T-cell (primary cell): ENCODE measurements at regions not wholly inside any gene's neighbourhood (a gene's known extent, or its start where the extent isn't known, plus 50 kb on each side); places are given as distances from the start of the nearest gene placed in this dataset.

Experiments
- ATAC-seq, 4 experiments: fragments of 200-7000 bp in 3 of 4; fragments of 150-1000 bp in 1 of 4; cut with Tn5 transposase; replicated peaks in 1 of 4; 1 replicate in 3 of 4; 2 replicates in 1 of 4; pipeline ENCODE4 v1.10.0; 2021; ENCODE audit warnings: moderate library complexity in 3 of 4, mild to moderate bottlenecking in 2 of 4, moderate number of reproducible peaks in 1 of 4
- CTCF ChIA-PET, 2 donors: fragments of 300-600 bp; sonication (Branson Sonifier 250); formaldehyde crosslinking; loops; one replicate each; lab custom pipeline; 2022; ENCODE audit warnings: antibody characterized with exemption in 2 of 2; lab: Charles Lee
- POLR2A ChIA-PET, 2 donors: fragments of 300-600 bp; sonication (Branson Sonifier 250); formaldehyde crosslinking; loops; one replicate each; lab custom pipeline; 2022; ENCODE audit warnings: antibody characterized with exemption in 2 of 2; lab: Charles Lee
- DNase-seq, 35 experiments: peaks; one replicate each; pipeline versions ENCODE4 v3.0.0 to v3.0.0-alpha.2; 2013 to 2023
- H3K27ac ChIP-seq: one replicate; pipeline ENCODE4 v1.5.1; 2013; ENCODE audit warnings: low read length
- H3K27me3 ChIP-seq, 2 experiments: replicated peaks in 1 of 2; 1 replicate in 1 of 2; 2 replicates in 1 of 2; pipeline versions ENCODE4 v1.6.1 to v1.7.0; 2013; ENCODE audit warnings: low read length in 1 of 2, mixed read lengths in 1 of 2; ENCODE audit not compliant: control insufficient read depth in 2 of 2, insufficient read depth in 2 of 2; ENCODE audit errors: extremely low read depth in 1 of 2
- H3K36me3 ChIP-seq, 2 donors: 1 replicate in 1 of 2; 2 replicates in 1 of 2; pipeline versions ENCODE4 v1.6.1 to v1.7.0; 2013; ENCODE audit warnings: low read length in 1 of 2; ENCODE audit not compliant: control insufficient read depth in 2 of 2, insufficient read depth in 1 of 2; ENCODE audit errors: extremely low read depth in 1 of 2
- H3K4me1 ChIP-seq, 2 experiments: 1 replicate in 1 of 2; 2 replicates in 1 of 2; pipeline versions ENCODE4 v1.6.1 to v1.7.0; 2013; ENCODE audit warnings: low read length in 2 of 2, mixed read lengths in 1 of 2; ENCODE audit not compliant: insufficient read depth in 2 of 2, control insufficient read depth in 1 of 2; ENCODE audit errors: extremely low read depth in 1 of 2
- H3K4me3 ChIP-seq, 2 donors: 1 replicate in 1 of 2; 2 replicates in 1 of 2; pipeline versions ENCODE4 v1.5.1 to v1.7.0; 2013; ENCODE audit warnings: mild to moderate bottlenecking in 2 of 2, low read length in 1 of 2, moderate library complexity in 1 of 2; ENCODE audit not compliant: control insufficient read depth in 1 of 2; ENCODE audit errors: extremely low read depth in 1 of 2
- H3K9me3 ChIP-seq: 2 replicates; pipeline ENCODE4 v1.7.0; 2013
- H3K27ac Mint-ChIP-seq, 2 donors: one replicate each; pipeline ENCODE4 v1.8.0; 2020 to 2021; ENCODE audit warnings: mild to moderate bottlenecking in 2 of 2, mixed read lengths in 2 of 2
- H3K27me3 Mint-ChIP-seq, 2 donors: one replicate each; pipeline ENCODE4 v1.8.0; 2021 to 2022; ENCODE audit warnings: mixed read lengths in 2 of 2
- H3K36me3 Mint-ChIP-seq: one replicate; pipeline ENCODE4 v1.8.0; 2021; ENCODE audit warnings: mixed read lengths
- H3K4me1 Mint-ChIP-seq, 3 donors: one replicate each; pipeline ENCODE4 v1.8.0; 2020 to 2022; ENCODE audit warnings: mixed read lengths in 3 of 3, mild to moderate bottlenecking in 1 of 3
- H3K4me3 Mint-ChIP-seq, 3 donors: one replicate each; pipeline ENCODE4 v1.8.0; 2020 to 2022; ENCODE audit warnings: mild to moderate bottlenecking in 3 of 3, mixed read lengths in 3 of 3, moderate library complexity in 3 of 3
- H3K9me3 Mint-ChIP-seq, 3 donors: one replicate each; pipeline ENCODE4 v1.8.0; 2020 to 2022; ENCODE audit warnings: mixed read lengths in 3 of 3
- WGBS: methylation state at CpG from one replicate; pipeline ENCODE4 v1.1.5; 2013; ENCODE audit warnings: missing lambda C conversion rate; ENCODE audit not compliant: insufficient coverage; 5-methylcytosine and 5-hydroxymethylcytosine counted together

DNA sequence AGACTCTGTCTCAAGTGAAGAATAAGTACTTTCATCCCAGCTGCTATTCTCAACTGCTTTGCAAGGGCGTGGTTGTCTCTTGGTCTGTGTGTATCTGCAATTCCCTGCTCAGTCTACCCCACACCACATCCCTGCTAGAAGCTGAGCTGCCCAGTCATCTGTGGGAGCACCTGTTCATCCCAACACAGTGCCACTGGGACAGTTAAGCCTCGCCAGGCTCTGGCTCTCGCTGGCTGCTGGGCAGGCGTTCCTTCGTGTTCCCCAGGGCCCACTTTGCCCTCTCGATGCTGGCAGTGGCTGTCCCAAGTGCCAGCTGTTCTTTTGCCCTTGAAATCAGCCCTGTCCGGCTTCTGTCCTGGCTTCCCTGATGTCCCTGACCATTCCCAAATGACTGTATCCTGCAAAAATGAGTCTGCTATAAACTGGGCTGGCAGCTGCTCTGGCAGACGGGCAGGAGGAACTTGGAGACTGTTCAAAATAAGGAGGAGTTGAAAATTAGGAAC, 91.6 kb upstream of the KLHL25 start:
- no peak for ATAC-seq
- DNase-seq = no peak
- H3K9me3 Mint-ChIP-seq = no peaks in the 10 kb centered on the region
- Histone ChIP-seq H3K4me1 (no peaks in the 10 kb centered on the region), H3K27ac (no peak overlapping the region), H3K4me3 (no peak overlapping the region), H3K27me3 (peaks cover 0 to 21% of the 10 kb centered on the region in 2 experiments), H3K9me3 (no peaks in the 10 kb centered on the region), H3K36me3 (no peaks in the 10 kb centered on the region)
- no peak overlapping the region for H3K4me3 Mint-ChIP-seq
- ChIA-PET CTCF (no interaction called here), POLR2A (no interaction called here)
- H3K36me3 Mint-ChIP-seq = no peaks in the 10 kb centered on the region
- 74% methylated on average over 7 of the region's 8 CpGs for WGBS
- no peak overlapping the region for H3K27ac Mint-ChIP-seq
- H3K27me3 Mint-ChIP-seq = peaks cover 32 to 44% of the 10 kb centered on the region in 2 donors
- peaks cover 0 to 3% (median 0%) of the 10 kb centered on the region in 3 donors for H3K4me1 Mint-ChIP-seq

DNA sequence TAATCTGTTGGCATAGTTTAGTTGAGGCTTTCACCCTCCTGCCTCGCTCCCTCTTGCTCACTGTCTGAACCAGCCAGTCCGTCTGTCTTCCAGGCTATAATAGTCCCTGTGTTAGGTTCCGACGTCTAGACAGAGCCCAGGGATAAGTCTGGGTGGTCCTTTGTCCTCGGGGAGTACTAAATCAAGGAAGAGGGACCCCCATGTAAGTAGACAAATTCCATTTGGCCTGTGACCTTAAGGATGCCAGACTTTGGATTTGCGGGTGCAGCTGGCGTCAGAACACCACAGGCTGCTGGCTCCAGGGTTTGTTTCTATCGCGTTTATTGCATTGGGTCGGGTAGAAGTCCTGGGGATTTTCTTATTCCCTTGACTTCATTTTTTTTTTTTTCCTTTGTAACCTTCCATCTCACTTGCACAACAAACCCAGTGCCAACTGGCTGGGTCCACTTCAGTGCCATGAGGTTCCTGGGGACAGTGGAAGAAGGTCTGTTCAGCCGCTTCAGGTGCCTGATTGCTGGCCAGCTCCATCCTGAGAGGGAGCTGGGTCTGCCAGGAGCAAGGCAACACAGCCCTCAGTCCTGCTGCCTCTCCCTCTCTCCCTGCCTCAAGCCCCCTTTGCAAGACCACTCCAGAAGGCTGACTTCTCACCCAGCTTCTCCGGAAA, 95.4 kb upstream of the KLHL25 start:
- no peaks in the 10 kb centered on the region for H3K9me3 Mint-ChIP-seq
- no peaks in the 10 kb centered on the region for H3K36me3 ChIP-seq
- H3K27me3 Mint-ChIP-seq = peaks cover 37 to 51% of the 10 kb centered on the region in 2 donors
- ChIA-PET POLR2A (no interaction called here), CTCF (no interaction called here)
- H3K27me3 ChIP-seq = peaks cover 0 to 26% of the 10 kb centered on the region in 2 experiments
- H3K4me1 Mint-ChIP-seq = peaks cover 0 to 4% (median 0%) of the 10 kb centered on the region in 3 donors
- no peak overlapping the region for H3K27ac Mint-ChIP-seq
- H3K4me3 Mint-ChIP-seq = no peak overlapping the region
- H3K27ac ChIP-seq = no peak overlapping the region
- WGBS = 84% methylated on average over 10 of the region's 12 CpGs
- no peak for DNase-seq
- ATAC-seq = no peak
- H3K36me3 Mint-ChIP-seq = no peaks in the 10 kb centered on the region
- H3K9me3 ChIP-seq = no peaks in the 10 kb centered on the region
- no peaks in the 10 kb centered on the region for H3K4me1 ChIP-seq
- no peak overlapping the region for H3K4me3 ChIP-seq

DNA sequence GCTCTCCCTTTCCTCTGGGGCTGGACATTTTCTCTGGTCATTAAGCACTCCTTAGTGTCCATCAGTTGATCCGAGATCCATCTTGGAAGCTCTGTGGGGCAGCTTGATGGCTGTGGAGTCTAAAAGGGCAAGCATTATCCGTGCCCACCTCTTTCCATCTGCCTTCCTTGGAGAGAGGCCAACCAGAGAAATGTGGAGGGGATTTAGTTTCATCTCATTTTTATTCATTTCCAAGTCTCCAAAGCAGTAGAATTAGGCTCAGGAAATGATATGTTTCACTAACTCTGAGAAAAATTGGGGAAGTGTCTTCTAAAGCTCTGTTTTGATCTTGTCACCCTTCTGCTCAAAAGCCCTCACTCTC, 95.9 kb upstream of the KLHL25 start:
- ATAC-seq (no peak), DNase-seq (no peak)
- WGBS = no CpG with 5 or more reads among the region's 2 CpGs
- CTCF ChIA-PET = no interaction called here
- Mint-ChIP-seq H3K9me3 (no peaks in the 10 kb centered on the region), H3K27ac (no peak overlapping the region), H3K27me3 (peaks cover 35 to 49% of the 10 kb centered on the region in 2 donors), H3K4me1 (peaks cover 0 to 4% (median 0%) of the 10 kb centered on the region in 3 donors), H3K36me3 (no peaks in the 10 kb centered on the region), H3K4me3 (no peak overlapping the region)
- Histone ChIP-seq H3K4me3 (no peak overlapping the region), H3K36me3 (no peaks in the 10 kb centered on the region), H3K27ac (no peak overlapping the region), H3K27me3 (peaks cover 0 to 25% of the 10 kb centered on the region in 2 experiments), H3K9me3 (no peaks in the 10 kb centered on the region), H3K4me1 (no peaks in the 10 kb centered on the region)
- POLR2A ChIA-PET = no interaction called here

DNA sequence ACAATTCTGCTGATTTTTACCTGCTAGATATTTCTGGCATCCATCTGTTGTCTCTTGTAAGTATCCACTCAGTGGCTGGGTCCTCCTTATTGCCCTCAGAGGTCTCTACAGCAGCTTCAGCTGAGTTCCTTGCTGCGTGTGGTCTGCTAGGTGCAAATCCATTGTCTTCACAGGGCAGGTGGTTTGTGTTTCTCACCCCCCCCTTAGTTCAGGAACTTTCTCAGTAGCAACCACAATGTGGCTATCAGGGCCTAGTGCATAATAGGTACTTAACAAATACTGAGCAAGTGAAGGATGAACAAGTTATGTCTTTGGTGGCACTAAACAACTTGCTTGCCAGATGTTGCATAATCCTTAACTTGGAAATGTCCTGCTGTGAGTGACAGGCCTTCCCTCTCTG, 96.7 kb upstream of the KLHL25 start:
- no peaks in the 10 kb centered on the region for H3K9me3 ChIP-seq
- POLR2A ChIA-PET = no interaction called here
- H3K4me3 ChIP-seq = no peak overlapping the region
- Mint-ChIP-seq H3K4me1 (peaks cover 0 to 4% (median 0%) of the 10 kb centered on the region in 3 donors), H3K27ac (no peak overlapping the region), H3K9me3 (no peaks in the 10 kb centered on the region), H3K4me3 (no peak overlapping the region), H3K27me3 (peaks cover 38 to 43% of the 10 kb centered on the region in 2 donors), H3K36me3 (no peaks in the 10 kb centered on the region)
- CTCF ChIA-PET = no interaction called here
- peaks cover 0 to 20% of the 10 kb centered on the region in 2 experiments for H3K27me3 ChIP-seq
- WGBS = 80% methylated on average over 1 of the region's 1 CpG
- DNase-seq = no peak
- no peaks in the 10 kb centered on the region for H3K4me1 ChIP-seq
- no peak overlapping the region for H3K27ac ChIP-seq
- no peaks in the 10 kb centered on the region for H3K36me3 ChIP-seq
- ATAC-seq = no peak

DNA sequence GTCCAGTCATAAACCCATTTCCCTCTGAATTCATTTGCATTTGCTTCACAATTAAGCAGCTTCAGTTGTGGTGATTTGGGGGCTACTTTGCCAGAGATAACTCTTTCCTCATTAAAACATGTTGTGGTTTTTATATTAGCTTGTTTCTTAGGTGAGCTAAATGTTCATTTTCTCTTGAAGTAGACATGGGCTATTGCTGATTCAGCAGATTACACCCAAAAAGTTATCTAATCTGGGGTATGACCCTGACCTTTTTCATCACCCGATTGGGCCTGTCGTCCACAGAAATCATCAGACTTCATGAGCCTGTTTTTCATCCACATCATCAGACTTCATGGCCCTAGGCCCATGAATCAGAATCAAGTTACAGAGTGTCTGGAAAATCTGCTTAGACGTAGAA, 97.5 kb upstream of the KLHL25 start:
- 87% methylated on average over 2 of the region's 3 CpGs for WGBS
- peaks cover 0 to 8% (median 0%) of the 10 kb centered on the region in 3 donors for H3K4me1 Mint-ChIP-seq
- CTCF ChIA-PET = no interaction called here

DNA sequence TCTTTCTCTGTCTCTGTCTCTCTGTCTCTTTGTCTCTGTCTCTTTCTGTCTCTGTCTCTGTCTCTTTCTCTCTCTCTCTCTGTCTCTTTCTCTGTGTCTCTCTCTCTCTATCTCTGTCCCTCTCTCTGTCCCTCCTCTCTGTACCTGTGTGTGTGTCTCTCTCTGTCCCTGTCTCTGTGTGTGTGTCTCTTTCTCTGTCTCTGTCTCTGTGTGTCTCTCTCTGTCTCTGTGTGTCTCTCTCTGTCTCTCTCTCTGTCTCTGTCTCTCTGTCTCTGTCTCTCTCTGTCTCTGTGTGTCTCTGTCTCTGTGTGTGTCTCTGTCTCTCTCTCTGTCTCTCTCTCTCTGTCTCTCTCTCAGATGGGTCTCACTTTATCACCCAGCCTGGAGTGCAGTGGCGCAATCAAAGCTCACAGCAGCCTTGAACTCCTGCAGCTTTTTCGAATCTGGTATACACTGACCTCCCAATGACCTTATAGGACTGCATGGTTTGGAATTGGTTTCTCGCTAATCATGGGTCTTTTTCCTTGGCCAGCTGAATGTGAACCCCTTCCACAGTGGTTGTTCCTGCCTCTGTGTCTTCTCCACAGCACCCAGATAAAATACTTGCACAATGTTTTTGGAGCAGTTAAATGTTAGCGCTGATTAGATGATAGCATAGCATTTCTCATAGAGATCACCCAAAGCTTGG, 102.6 kb upstream of the KLHL25 start:
- H3K36me3 ChIP-seq = no peaks in the 10 kb centered on the region
- peaks cover 0 to 6% (median 0%) of the 10 kb centered on the region in 3 donors for H3K9me3 Mint-ChIP-seq
- no CpG with 5 or more reads among the region's 4 CpGs for WGBS
- DNase-seq = no peak
- POLR2A ChIA-PET = no interaction called here
- H3K27me3 ChIP-seq = peaks cover 3 to 25% of the 10 kb centered on the region in 2 experiments
- no peak for ATAC-seq
- H3K27ac ChIP-seq = no peak overlapping the region
- CTCF ChIA-PET = no interaction called here
- H3K4me3 ChIP-seq = no peak overlapping the region
- peaks cover 0 to 12% (median 6%) of the 10 kb centered on the region in 3 donors for H3K4me1 Mint-ChIP-seq
- no peak overlapping the region for H3K27ac Mint-ChIP-seq
- H3K36me3 Mint-ChIP-seq = no peaks in the 10 kb centered on the region
- H3K9me3 ChIP-seq = no peaks in the 10 kb centered on the region
- no peaks in the 10 kb centered on the region for H3K4me1 ChIP-seq
- peaks cover 34 to 50% of the 10 kb centered on the region in 2 donors for H3K27me3 Mint-ChIP-seq
- H3K4me3 Mint-ChIP-seq = no peak overlapping the region

More for the DNA sequence above, 97.5 kb upstream of the KLHL25 start:
- Mint-ChIP-seq H3K27me3 (peaks cover 35 to 42% of the 10 kb centered on the region in 2 donors), H3K27ac (no peak overlapping the region), H3K9me3 (peaks cover 0 to 3% (median 0%) of the 10 kb centered on the region in 3 donors), H3K36me3 (no peaks in the 10 kb centered on the region), H3K4me3 (no peak overlapping the region)
- Histone ChIP-seq H3K36me3 (no peaks in the 10 kb centered on the region), H3K4me3 (no peak overlapping the region), H3K27ac (no peak overlapping the region), H3K4me1 (no peaks in the 10 kb centered on the region), H3K9me3 (no peaks in the 10 kb centered on the region), H3K27me3 (peaks cover 0 to 18% of the 10 kb centered on the region in 2 experiments)
- POLR2A ChIA-PET = no interaction called here
- ATAC-seq (no peak), DNase-seq (no peak)
